SK-MEL-5 (cell line): ENCODE measurements at regions not wholly inside any gene's neighbourhood (a gene's known extent, or its start where the extent isn't known, plus 50 kb on each side); places are given as distances from the start of the nearest gene placed in this dataset.

Experiments used
- small RNA-seq, 2 experiments: library from RNA; depleted of rRNA; stranded (forward); fragments of <200 nt; gene quantifications; one replicate each; pipeline ENCODE3, GENCODE V24; 2014

Small RNAs in the stretch of these regions (small RNA-seq; reads per million reads assigned to genes)
- 0 reads per million in 2 experiments for gene AC013262.1
- gene AC138623.1 = 0 reads per million in 2 experiments
- gene RF00019 = 0 reads per million in 2 experiments
- 0 reads per million in 2 experiments for gene RN7SL201P
- gene RNA5SP99 = 0.04 to 49.2 reads per million in 2 experiments
- gene RNU6-1312P = 0 to 0.14 reads per million in 2 experiments
- gene RNU6-685P = 0 reads per million in 2 experiments
- gene RPL37P10 = 0 reads per million in 2 experiments
